Muscle of leg (tissue), 3 donors: ENCODE measurements at regions not wholly inside any gene's neighbourhood (a gene's known extent, or its start where the extent isn't known, plus 50 kb on each side); places are given as distances from the start of the nearest gene placed in this dataset.
A peak's percentile ranks its signal among the peaks of the same experiment; 100 is the strongest.

Source experiments
- DNase-seq: peaks from one replicate; pipeline ENCODE4 v3.0.0; 2013
- H3K27ac ChIP-seq: one replicate; pipeline ENCODE4 v1.5.1; 2013; ENCODE audit warnings: mild to moderate bottlenecking, low read length, control low read depth
- H3K27me3 ChIP-seq: one replicate; pipeline ENCODE4 v1.6.1; 2013; ENCODE audit warnings: low read length; ENCODE audit not compliant: control insufficient read depth, insufficient read depth
- H3K36me3 ChIP-seq: one replicate; pipeline ENCODE4 v1.6.1; 2013; ENCODE audit warnings: low read length; ENCODE audit not compliant: control insufficient read depth, insufficient read depth
- H3K4me1 ChIP-seq: one replicate; pipeline ENCODE4 v1.6.1; 2013; ENCODE audit warnings: low read length; ENCODE audit not compliant: control insufficient read depth, insufficient read depth
- H3K4me3 ChIP-seq: one replicate; pipeline ENCODE4 v1.5.1; 2013; ENCODE audit warnings: low read length, control low read depth
- H3K9me3 ChIP-seq: replicated peaks from 2 replicates; pipeline ENCODE4 v1.6.1; 2013; ENCODE audit warnings: low read depth, low read length; ENCODE audit not compliant: control insufficient read depth
- WGBS: methylation state at CpG from one replicate; pipeline ENCODE4 v1.1.5; 2013; ENCODE audit warnings: missing lambda C conversion rate; ENCODE audit not compliant: insufficient coverage; 5-methylcytosine and 5-hydroxymethylcytosine counted together

GRCh38 chr6:15960740-15961634, 167.9 kb upstream of the MYLIP start:
- DNase-seq: no peak
- no peak overlapping the region for H3K27ac ChIP-seq

GRCh38 chr6:15957655-15958169, 171.2 kb upstream of the MYLIP start:
- Histone ChIP-seq H3K4me1 (peaks cover 8% of the 10 kb centered on the region), H3K36me3 (no peaks in the 10 kb centered on the region), H3K9me3 (peaks cover 3% of the 10 kb centered on the region), H3K27ac (no peak overlapping the region), H3K27me3 (no peaks in the 10 kb centered on the region), H3K4me3 (no peak overlapping the region)
- DNase-seq: no peak
- WGBS: no CpG with 5 or more reads among the region's 2 CpGs

More at GRCh38 chr6:15960740-15961634, 167.9 kb upstream of the MYLIP start:
- Histone ChIP-seq H3K4me3 (no peak overlapping the region), H3K27me3 (no peaks in the 10 kb centered on the region), H3K36me3 (no peaks in the 10 kb centered on the region), H3K4me1 (peaks cover 8% of the 10 kb centered on the region), H3K9me3 (peaks cover 3% of the 10 kb centered on the region)
- no CpG with 5 or more reads among the region's 7 CpGs for WGBS

- WGBS: 52% methylated on average over 11 of the region's 14 CpGs
- H3K4me1 ChIP-seq: peaks cover 7% of the 10 kb centered on the region
- H3K36me3 ChIP-seq: no peaks in the 10 kb centered on the region
- H3K27me3 ChIP-seq: no peaks in the 10 kb centered on the region
- no peak overlapping the region for H3K4me3 ChIP-seq
- peak; percentile 26 for DNase-seq
- H3K9me3 ChIP-seq: peaks cover 3% of the 10 kb centered on the region
- no peak overlapping the region for H3K27ac ChIP-seq
These were observed 172.4 kb upstream of the MYLIP start for GRCh38 chr6:15956205-15957106.

- Histone ChIP-seq H3K27me3 (no peaks in the 10 kb centered on the region), H3K9me3 (no peaks in the 10 kb centered on the region), H3K27ac (no peak overlapping the region), H3K4me1 (peaks cover 7% of the 10 kb centered on the region), H3K36me3 (no peaks in the 10 kb centered on the region), H3K4me3 (no peak overlapping the region)
- 80% methylated on average over 1 of the region's 3 CpGs for WGBS
- no peak for DNase-seq
These were observed 173.4 kb upstream of the MYLIP start for GRCh38 chr6:15955484-15955883.

- DNase-seq: peak; percentile 44
- no peaks in the 10 kb centered on the region for H3K9me3 ChIP-seq
- no peak overlapping the region for H3K4me3 ChIP-seq
- H3K36me3 ChIP-seq: no peaks in the 10 kb centered on the region
- 14% methylated on average over 2 of the region's 3 CpGs for WGBS
- H3K27ac ChIP-seq: peak overlapping the region; percentile 4
- H3K27me3 ChIP-seq: no peaks in the 10 kb centered on the region
- peaks cover 13% of the 10 kb centered on the region for H3K4me1 ChIP-seq
These were observed 175.6 kb upstream of the MYLIP start for GRCh38 chr6:15953152-15953880.

- DNase-seq: no peak
- H3K4me3 ChIP-seq: no peak overlapping the region
- H3K36me3 ChIP-seq: no peaks in the 10 kb centered on the region
- peak overlapping the region; percentile 10 for H3K27ac ChIP-seq
- H3K9me3 ChIP-seq: no peaks in the 10 kb centered on the region
- peaks cover 13% of the 10 kb centered on the region for H3K4me1 ChIP-seq
- H3K27me3 ChIP-seq: no peaks in the 10 kb centered on the region
- 89% methylated on average over 3 of the region's 8 CpGs for WGBS
These were observed 176.4 kb upstream of the MYLIP start for GRCh38 chr6:15952231-15953151.

GRCh38 chr6:15950962-15951569, 177.8 kb upstream of the MYLIP start:
- 100% methylated on average over 2 of the region's 3 CpGs for WGBS
- no peak overlapping the region for H3K27ac ChIP-seq
- DNase-seq: no peak
- H3K36me3 ChIP-seq: no peaks in the 10 kb centered on the region
- H3K9me3 ChIP-seq: no peaks in the 10 kb centered on the region
- H3K27me3 ChIP-seq: no peaks in the 10 kb centered on the region
- peaks cover 19% of the 10 kb centered on the region for H3K4me1 ChIP-seq
- no peak overlapping the region for H3K4me3 ChIP-seq

- Histone ChIP-seq H3K9me3 (no peaks in the 10 kb centered on the region), H3K27ac (no peak overlapping the region), H3K27me3 (no peaks in the 10 kb centered on the region), H3K4me1 (peaks cover 19% of the 10 kb centered on the region), H3K36me3 (no peaks in the 10 kb centered on the region), H3K4me3 (no peak overlapping the region)
- no CpG with 5 or more reads among the region's 1 CpG for WGBS
- DNase-seq: no peak
These were observed 178.9 kb upstream of the MYLIP start for GRCh38 chr6:15949982-15950381.
